Keratinocyte (primary cell): ENCODE measurements at regions not wholly inside any gene's neighbourhood (a gene's known extent, or its start where the extent isn't known, plus 50 kb on each side); places are given as distances from the start of the nearest gene placed in this dataset.

Experiments used
- DNase-seq: peaks from one replicate; pipeline ENCODE4 v3.0.0-alpha.2; 2011; ENCODE audit warnings: low read depth, missing footprints, low spot score
- FAIRE-seq: peaks from 2 replicates; lab custom pipeline; 2011; peaks lifted over from hg19 to GRCh38; lab: Jason Lieb, UNC
- H2AFZ ChIP-seq: 2 replicates; pipeline ENCODE4 v1.6.0; 2012; ENCODE audit warnings: low read length, control low read depth, inconsistent platforms; ENCODE audit not compliant: control insufficient read depth
- H3K27ac ChIP-seq: 2 replicates; pipeline ENCODE4 v1.5.1; 2011; ENCODE audit warnings: low read length; ENCODE audit not compliant: control insufficient read depth, insufficient read depth
- H3K27me3 ChIP-seq: 3 replicates; pipeline ENCODE4 v1.6.0; 2011; ENCODE audit warnings: low read length; ENCODE audit not compliant: control insufficient read depth, insufficient read depth; ENCODE audit errors: extremely low read depth
- H3K36me3 ChIP-seq, 2 experiments: 2 replicates in 1 of 2; 3 replicates in 1 of 2; pipeline ENCODE4 v1.5.1; 2011; ENCODE audit warnings: low read length in 2 of 2, mild to moderate bottlenecking in 1 of 2; ENCODE audit not compliant: control insufficient read depth in 2 of 2, insufficient read depth in 2 of 2; ENCODE audit errors: extremely low read depth in 1 of 2
- H3K4me1 ChIP-seq: 3 replicates; pipeline ENCODE4 v1.5.1; 2011; ENCODE audit warnings: low read length; ENCODE audit not compliant: control insufficient read depth, insufficient read depth; ENCODE audit errors: extremely low read depth
- H3K4me2 ChIP-seq: 3 replicates; pipeline ENCODE4 v1.6.0; 2011; ENCODE audit warnings: low read depth, low read length; ENCODE audit not compliant: control insufficient read depth, insufficient read depth; ENCODE audit errors: extremely low read depth
- H3K4me3 ChIP-seq, 3 experiments: fragments of 200-600 bp in 1 of 3; sonication (generic) in 1 of 3; 2 replicates in 2 of 3; 3 replicates in 1 of 3; pipeline ENCODE4 v1.5.1; 2011 to 2016; ENCODE audit warnings: low read length in 3 of 3, mild to moderate bottlenecking in 3 of 3, control low read depth in 2 of 3, inconsistent platforms in 1 of 3, low read depth in 1 of 3, mixed read lengths in 1 of 3, mixed run types in 1 of 3, moderate library complexity in 1 of 3; ENCODE audit not compliant: control insufficient read depth in 2 of 3, insufficient read depth in 2 of 3; ENCODE audit errors: extremely low read depth in 1 of 3
- H3K79me2 ChIP-seq: 2 replicates; pipeline ENCODE4 v1.6.0; 2012; ENCODE audit warnings: low read length; ENCODE audit not compliant: control insufficient read depth, insufficient read depth
- H3K9ac ChIP-seq: 3 replicates; pipeline ENCODE4 v1.6.0; 2011; ENCODE audit warnings: low read length; ENCODE audit not compliant: control insufficient read depth, insufficient read depth; ENCODE audit errors: extremely low read depth
- H3K9me1 ChIP-seq: 3 replicates; pipeline ENCODE4 v1.6.0; 2011; ENCODE audit warnings: low read length; ENCODE audit not compliant: control insufficient read depth, insufficient read depth; ENCODE audit errors: extremely low read depth
- H3K9me3 ChIP-seq: 2 replicates; pipeline ENCODE4 v1.5.1; 2012; ENCODE audit warnings: low read depth, low read length; ENCODE audit not compliant: control insufficient read depth
- H4K20me1 ChIP-seq: 3 replicates; pipeline ENCODE4 v1.6.0; 2011; ENCODE audit warnings: low read length; ENCODE audit not compliant: control insufficient read depth, insufficient read depth; ENCODE audit errors: extremely low read depth
- CTCF ChIP-seq, 3 experiments: IDR thresholded peaks in 1 of 3; conservative IDR thresholded peaks in 1 of 3; optimal IDR thresholded peaks in 1 of 3; 2 replicates in 2 of 3; 3 replicates in 1 of 3; pipeline versions ENCODE3 to v1.5.1; 2011; ENCODE audit warnings: low read length in 3 of 3, mild to moderate bottlenecking in 3 of 3, moderate library complexity in 2 of 3, control low read depth in 1 of 3, inconsistent platforms in 1 of 3; ENCODE audit not compliant: insufficient read depth in 2 of 3; ENCODE audit errors: extremely low read depth in 1 of 3
- EZH2 ChIP-seq: IDR thresholded peaks from one replicate; pipeline ENCODE4 v1.6.1; 2012; ENCODE audit warnings: inconsistent platforms, mild to moderate bottlenecking, low read length, moderate library complexity
- dilution Hi-C: fragments of 300-500 bp; cut with MboI; formaldehyde crosslinking; loops from one replicate; pipeline ENCODE4 v1.7.0; 2020; ENCODE audit warnings: low sequenced_read_pairs; ENCODE audit not compliant: extremely low pct_ligation_motif_present

GRCh38 chr13:34002924-34003323 is 185.0 kb downstream of the RFC3 start:
- Histone ChIP-seq H3K9me3 (no peaks in the 10 kb centered on the region), H4K20me1 (no peaks in the 10 kb centered on the region), H3K9ac (no peak overlapping the region), H3K4me3 (no peak overlapping the region), H3K9me1 (no peaks in the 10 kb centered on the region), H3K79me2 (no peaks in the 10 kb centered on the region), H3K27me3 (no peaks in the 10 kb centered on the region), H3K36me3 (no peaks in the 10 kb centered on the region), H3K4me2 (no peak overlapping the region), H3K4me1 (no peaks in the 10 kb centered on the region), H3K27ac (no peak overlapping the region), H2AFZ (no peak overlapping the region)
- TF ChIP-seq CTCF (optimal IDR thresholded peaks at IDR 0.05 in 1 of 3, IDR thresholded peaks at IDR 0.05 in 1 of 3, conservative IDR thresholded peaks at IDR 0.05 in 1 of 3; ENCODE audit: extremely low read depth in 1 of 3, insufficient read depth in 2 of 3, low read length in 3 of 3) = no peak
- no peak for TF ChIP-seq EZH2
- dilution Hi-C loops = no loop called here
- DNase-seq (no peak), FAIRE-seq (no peak)

- no peaks in the 10 kb centered on the region for H3K9me3 ChIP-seq
- DNase-seq = no peak
- H3K79me2 ChIP-seq = no peaks in the 10 kb centered on the region
- H2AFZ ChIP-seq = no peak overlapping the region
- H3K27ac ChIP-seq = no peak overlapping the region
- H3K9me1 ChIP-seq = no peaks in the 10 kb centered on the region
- H3K4me3 ChIP-seq = no peak overlapping the region
- dilution Hi-C loops = no loop called here
- no peak overlapping the region for H3K9ac ChIP-seq
- FAIRE-seq = no peak
- TF ChIP-seq EZH2 (no peak), CTCF (optimal IDR thresholded peaks at IDR 0.05 in 1 of 3, IDR thresholded peaks at IDR 0.05 in 1 of 3, conservative IDR thresholded peaks at IDR 0.05 in 1 of 3; ENCODE audit: extremely low read depth in 1 of 3, insufficient read depth in 2 of 3, low read length in 3 of 3) (no peak)
- no peaks in the 10 kb centered on the region for H3K36me3 ChIP-seq
- no peaks in the 10 kb centered on the region for H3K27me3 ChIP-seq
- H4K20me1 ChIP-seq = no peaks in the 10 kb centered on the region
- no peak overlapping the region for H3K4me2 ChIP-seq
- H3K4me1 ChIP-seq = no peaks in the 10 kb centered on the region
These were observed 185.7 kb downstream of the RFC3 start for GRCh38 chr13:34003656-34004055.
